ENCODE measurements at regions not wholly inside any gene's neighbourhood (a gene's known extent, or its start where the extent isn't known, plus 50 kb on each side); places are given as distances from the start of the nearest gene placed in this dataset.

DNA sequence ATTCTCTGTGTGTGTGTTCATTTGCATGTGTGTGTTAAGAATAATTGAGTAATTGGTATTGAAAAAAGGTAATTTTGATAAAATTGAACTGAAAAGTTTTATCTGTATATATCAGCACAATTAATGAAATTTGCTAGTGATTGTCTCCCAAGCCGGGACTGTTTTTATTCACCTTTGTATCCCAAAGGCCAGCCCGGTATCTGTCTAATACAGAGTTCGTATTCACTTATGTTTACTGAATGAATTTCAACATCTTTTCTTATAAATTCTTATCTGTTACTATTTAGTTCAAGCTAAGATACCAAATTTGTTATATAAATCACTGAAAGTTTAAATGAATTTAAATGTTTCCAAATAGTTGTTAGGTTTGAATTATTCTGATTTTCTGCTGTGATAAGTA, 394.0 kb upstream of the NAALADL2 start:
- TF ChIP-seq, protein P1, sequence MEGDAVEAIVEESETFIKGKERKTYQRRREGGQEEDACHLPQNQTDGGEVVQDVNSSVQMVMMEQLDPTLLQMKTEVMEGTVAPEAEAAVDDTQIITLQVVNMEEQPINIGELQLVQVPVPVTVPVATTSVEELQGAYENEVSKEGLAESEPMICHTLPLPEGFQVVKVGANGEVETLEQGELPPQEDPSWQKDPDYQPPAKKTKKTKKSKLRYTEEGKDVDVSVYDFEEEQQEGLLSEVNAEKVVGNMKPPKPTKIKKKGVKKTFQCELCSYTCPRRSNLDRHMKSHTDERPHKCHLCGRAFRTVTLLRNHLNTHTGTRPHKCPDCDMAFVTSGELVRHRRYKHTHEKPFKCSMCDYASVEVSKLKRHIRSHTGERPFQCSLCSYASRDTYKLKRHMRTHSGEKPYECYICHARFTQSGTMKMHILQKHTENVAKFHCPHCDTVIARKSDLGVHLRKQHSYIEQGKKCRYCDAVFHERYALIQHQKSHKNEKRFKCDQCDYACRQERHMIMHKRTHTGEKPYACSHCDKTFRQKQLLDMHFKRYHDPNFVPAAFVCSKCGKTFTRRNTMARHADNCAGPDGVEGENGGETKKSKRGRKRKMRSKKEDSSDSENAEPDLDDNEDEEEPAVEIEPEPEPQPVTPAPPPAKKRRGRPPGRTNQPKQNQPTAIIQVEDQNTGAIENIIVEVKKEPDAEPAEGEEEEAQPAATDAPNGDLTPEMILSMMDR (conservative IDR thresholded peaks at IDR 0.05; ENCODE audit: low read length), result no peak
- no peak for TF ChIP-seq EZH2phosphoT487 (IDR thresholded peaks at IDR 0.05; ENCODE audit: borderline replicate concordance, low read depth, low read length)
